ENCODE measurements at regions not wholly inside any gene's neighbourhood (a gene's known extent, or its start where the extent isn't known, plus 50 kb on each side); places are given as distances from the start of the nearest gene placed in this dataset.

DNA sequence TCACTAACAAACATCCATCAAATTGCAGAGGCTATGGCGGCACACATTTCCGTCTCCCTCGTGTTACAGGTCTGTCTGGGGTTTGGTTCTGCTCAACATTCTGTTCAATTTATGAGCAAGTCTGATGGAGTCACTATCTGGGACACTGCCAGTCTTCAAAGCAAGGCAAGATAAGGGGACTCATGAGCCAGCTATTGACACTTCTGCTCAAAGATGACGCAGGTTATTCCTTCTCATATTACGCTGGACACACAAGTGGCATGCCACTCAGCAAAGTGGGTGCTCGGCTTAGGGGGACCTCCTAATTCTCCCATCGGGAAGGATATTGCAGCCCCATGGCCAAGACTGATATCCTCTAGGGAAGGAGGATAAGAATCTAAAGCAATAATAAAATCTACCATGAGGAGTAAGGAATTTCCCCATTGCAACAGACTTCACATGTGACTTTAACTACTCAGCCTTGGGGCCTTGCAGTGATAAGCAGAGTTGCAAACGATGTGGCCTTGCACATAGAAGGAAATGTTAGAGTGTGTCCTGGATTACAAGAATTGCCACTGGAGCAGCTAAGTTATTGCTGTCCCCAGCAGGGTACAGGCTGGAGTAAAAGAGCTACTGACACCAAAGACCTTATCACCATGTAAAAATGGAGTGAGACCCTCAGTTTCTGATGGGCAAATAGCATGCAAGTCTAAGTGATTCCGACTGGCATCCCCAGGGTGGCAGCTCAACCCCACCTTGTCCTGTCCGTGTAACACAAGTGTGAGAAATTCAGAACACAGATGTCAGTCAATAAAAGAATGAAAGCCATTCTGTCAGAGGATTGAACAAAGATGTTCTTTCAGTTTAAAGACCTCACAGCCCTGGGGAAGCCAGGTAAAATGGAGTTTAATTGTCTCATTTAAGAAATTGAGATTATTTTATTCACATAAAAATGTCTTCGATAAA is 306.1 kb downstream of the IRS2 start:
- TF ChIP-seq, protein P1, sequence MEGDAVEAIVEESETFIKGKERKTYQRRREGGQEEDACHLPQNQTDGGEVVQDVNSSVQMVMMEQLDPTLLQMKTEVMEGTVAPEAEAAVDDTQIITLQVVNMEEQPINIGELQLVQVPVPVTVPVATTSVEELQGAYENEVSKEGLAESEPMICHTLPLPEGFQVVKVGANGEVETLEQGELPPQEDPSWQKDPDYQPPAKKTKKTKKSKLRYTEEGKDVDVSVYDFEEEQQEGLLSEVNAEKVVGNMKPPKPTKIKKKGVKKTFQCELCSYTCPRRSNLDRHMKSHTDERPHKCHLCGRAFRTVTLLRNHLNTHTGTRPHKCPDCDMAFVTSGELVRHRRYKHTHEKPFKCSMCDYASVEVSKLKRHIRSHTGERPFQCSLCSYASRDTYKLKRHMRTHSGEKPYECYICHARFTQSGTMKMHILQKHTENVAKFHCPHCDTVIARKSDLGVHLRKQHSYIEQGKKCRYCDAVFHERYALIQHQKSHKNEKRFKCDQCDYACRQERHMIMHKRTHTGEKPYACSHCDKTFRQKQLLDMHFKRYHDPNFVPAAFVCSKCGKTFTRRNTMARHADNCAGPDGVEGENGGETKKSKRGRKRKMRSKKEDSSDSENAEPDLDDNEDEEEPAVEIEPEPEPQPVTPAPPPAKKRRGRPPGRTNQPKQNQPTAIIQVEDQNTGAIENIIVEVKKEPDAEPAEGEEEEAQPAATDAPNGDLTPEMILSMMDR (IDR thresholded peaks at IDR 0.05 in 2 of 3, conservative IDR thresholded peaks at IDR 0.05 in 1 of 3; ENCODE audit: control insufficient read depth in 2 of 3, extremely low read depth in 1 of 3, insufficient read depth in 1 of 3, low read depth in 3 of 3, low read length in 3 of 3) = no peak
- TF ChIP-seq EZH2 (IDR thresholded peaks at IDR 0.05; ENCODE audit: borderline replicate concordance, control insufficient read depth, low read depth, low read length) (no peak), CREB1 (IDR thresholded peaks at IDR 0.05; ENCODE audit: low read depth) (no peak), POLR2A (IDR thresholded peaks at IDR 0.05; ENCODE audit: low read depth, low read length) (no peak), CBX3 (IDR thresholded peaks at IDR 0.05; ENCODE audit: borderline replicate concordance, low read depth) (no peak), NFYB (IDR thresholded peaks at IDR 0.05; ENCODE audit: insufficient read depth, low read depth, low read length) (no peak)

Measured in GM12878 (cell line).